Testis (tissue), 2 donors: ENCODE measurements at regions not wholly inside any gene's neighbourhood (a gene's known extent, or its start where the extent isn't known, plus 50 kb on each side); places are given as distances from the start of the nearest gene placed in this dataset.

Source experiments
- DNase-seq: peaks from one replicate; pipeline ENCODE4 v3.0.0-alpha.2; 2019
- H3K27ac ChIP-seq, 2 donors: fragments of 200-600 bp; sonication (generic); one replicate each; pipeline ENCODE4 v1.5.1; 2019
- H3K27me3 ChIP-seq: fragments of 200-600 bp; sonication (generic); one replicate; pipeline ENCODE4 v1.5.1; 2019
- H3K36me3 ChIP-seq: fragments of 200-600 bp; sonication (generic); one replicate; pipeline ENCODE4 v1.5.1; 2017; ENCODE audit warnings: low read depth; ENCODE audit errors: missing control alignments
- H3K4me1 ChIP-seq: fragments of 200-600 bp; sonication (generic); one replicate; pipeline ENCODE4 v1.5.1; 2019
- H3K4me3 ChIP-seq, 2 donors: fragments of 200-600 bp; sonication (generic); one replicate each; pipeline ENCODE4 v1.5.1; 2017 to 2019
- H3K9me3 ChIP-seq: fragments of 200-600 bp; sonication (generic); one replicate; pipeline ENCODE4 v1.5.1; 2017
- POLR2A ChIP-seq: fragments of 450-650 bp; IDR thresholded peaks from one replicate; pipeline ENCODE4 v1.6.1; 2017; ENCODE audit warnings: antibody characterized with exemption, mild to moderate bottlenecking, moderate library complexity
- WGBS, 2 donors: methylation state at CpG; one replicate each; pipeline ENCODE4 v1.1.5; 2018; 5-methylcytosine and 5-hydroxymethylcytosine counted together
- intact Hi-C: fragments of 100-400 bp; cut with DNase I; formaldehyde crosslinking; loops from one replicate; pipeline ENCODE4 v1.15.1; 2023; ENCODE audit warnings: low total_unique reads
- TF ChIP-seq, protein P1 (sequence below), 3 experiments: fragments of 450-650 bp in 2 of 3; fragments of 200-600 bp in 1 of 3; sonication (generic) in 1 of 3; IDR thresholded peaks; one replicate each; pipeline ENCODE4 v1.5.1; 2016 to 2019; ENCODE audit warnings: antibody characterized with exemption in 3 of 3, mild to moderate bottlenecking in 2 of 3, moderate library complexity in 1 of 3

DNA sequence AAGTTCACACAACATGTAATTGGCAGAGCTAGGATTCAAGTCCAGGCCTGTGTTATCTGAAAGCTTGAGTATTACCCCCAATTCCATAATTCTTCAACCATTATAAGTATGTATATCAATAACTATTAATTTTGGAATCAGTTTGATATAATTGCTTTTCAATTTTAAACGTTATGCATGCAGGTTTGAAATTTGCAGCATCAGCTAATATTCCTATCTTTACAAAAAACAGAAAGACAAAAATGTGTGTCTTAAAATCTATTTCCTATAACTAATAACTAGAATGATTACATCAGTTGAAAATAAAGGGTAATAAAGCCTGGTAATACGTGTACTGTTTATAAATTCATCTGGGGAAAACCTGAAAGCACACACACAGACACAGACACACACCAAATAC is 543.3 kb upstream of the PKDCC start:
- no peak for DNase-seq
- no peak for TF ChIP-seq POLR2A
- TF ChIP-seq, protein P1, sequence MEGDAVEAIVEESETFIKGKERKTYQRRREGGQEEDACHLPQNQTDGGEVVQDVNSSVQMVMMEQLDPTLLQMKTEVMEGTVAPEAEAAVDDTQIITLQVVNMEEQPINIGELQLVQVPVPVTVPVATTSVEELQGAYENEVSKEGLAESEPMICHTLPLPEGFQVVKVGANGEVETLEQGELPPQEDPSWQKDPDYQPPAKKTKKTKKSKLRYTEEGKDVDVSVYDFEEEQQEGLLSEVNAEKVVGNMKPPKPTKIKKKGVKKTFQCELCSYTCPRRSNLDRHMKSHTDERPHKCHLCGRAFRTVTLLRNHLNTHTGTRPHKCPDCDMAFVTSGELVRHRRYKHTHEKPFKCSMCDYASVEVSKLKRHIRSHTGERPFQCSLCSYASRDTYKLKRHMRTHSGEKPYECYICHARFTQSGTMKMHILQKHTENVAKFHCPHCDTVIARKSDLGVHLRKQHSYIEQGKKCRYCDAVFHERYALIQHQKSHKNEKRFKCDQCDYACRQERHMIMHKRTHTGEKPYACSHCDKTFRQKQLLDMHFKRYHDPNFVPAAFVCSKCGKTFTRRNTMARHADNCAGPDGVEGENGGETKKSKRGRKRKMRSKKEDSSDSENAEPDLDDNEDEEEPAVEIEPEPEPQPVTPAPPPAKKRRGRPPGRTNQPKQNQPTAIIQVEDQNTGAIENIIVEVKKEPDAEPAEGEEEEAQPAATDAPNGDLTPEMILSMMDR (IDR thresholded peaks at IDR 0.05): no peak
- Histone ChIP-seq H3K36me3 (no peaks in the 10 kb centered on the region), H3K9me3 (no peaks in the 10 kb centered on the region), H3K27me3 (no peaks in the 10 kb centered on the region), H3K4me1 (no peaks in the 10 kb centered on the region), H3K27ac (no peak overlapping the region), H3K4me3 (no peak overlapping the region)
- 87 to 90% methylated on average over 2 of the region's 2 CpGs for WGBS, 2 donors
- intact Hi-C loops: no loop called here

DNA sequence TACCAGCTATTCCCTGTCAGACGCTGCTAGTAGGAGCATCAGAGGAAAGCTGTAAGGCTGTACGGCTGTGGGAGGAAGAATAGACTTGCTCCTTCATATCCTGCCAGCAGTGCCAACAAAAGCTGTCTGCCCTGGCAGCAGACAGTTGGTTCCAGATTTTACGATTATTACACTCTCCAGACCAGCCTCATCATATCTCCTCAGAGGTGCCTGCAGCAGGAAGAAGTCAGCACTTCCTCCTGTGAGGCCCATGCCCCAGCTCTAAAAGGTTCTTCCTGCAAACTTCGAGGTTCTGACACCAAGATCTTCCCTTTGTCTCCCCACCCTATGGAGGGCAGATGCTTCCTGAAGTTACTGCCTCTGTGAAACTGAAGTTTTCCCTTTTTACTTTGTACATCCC is 537.7 kb upstream of the PKDCC start:
- 39 to 55% methylated on average over 4 of the region's 4 CpGs for WGBS, 2 donors

DNA sequence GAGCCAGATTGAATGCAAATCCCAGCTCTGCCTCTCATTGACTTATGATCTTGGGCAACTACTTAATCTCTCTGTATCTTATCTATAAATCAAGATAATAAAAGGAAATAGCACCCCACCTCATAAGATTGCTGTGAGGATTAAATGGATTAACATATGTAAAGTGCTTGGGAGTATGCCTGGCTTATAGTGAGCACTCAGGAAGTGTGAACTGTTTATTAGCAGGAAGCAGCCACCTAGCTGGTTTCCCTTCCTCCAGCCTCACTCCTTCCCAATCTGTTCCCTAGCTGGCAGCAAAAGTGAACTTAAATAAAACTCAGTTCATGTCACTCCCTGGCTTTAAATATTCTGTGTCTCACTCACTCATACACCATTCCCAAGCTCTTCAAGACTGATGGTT is 526.6 kb upstream of the PKDCC start:
- no peaks in the 10 kb centered on the region for H3K4me1 ChIP-seq
- H3K27me3 ChIP-seq: no peaks in the 10 kb centered on the region
- intact Hi-C loops: no loop called here
- TF ChIP-seq, protein P1 (IDR thresholded peaks at IDR 0.05): no peak
- no peak for TF ChIP-seq POLR2A
- H3K4me3 ChIP-seq: no peak overlapping the region
- DNase-seq: no peak
- H3K36me3 ChIP-seq: no peaks in the 10 kb centered on the region
- H3K9me3 ChIP-seq: no peaks in the 10 kb centered on the region
- no peak overlapping the region for H3K27ac ChIP-seq

More for the DNA sequence above, 537.7 kb upstream of the PKDCC start:
- intact Hi-C loops: no loop called here
- H3K27me3 ChIP-seq: no peaks in the 10 kb centered on the region
- H3K9me3 ChIP-seq: no peaks in the 10 kb centered on the region
- H3K36me3 ChIP-seq: no peaks in the 10 kb centered on the region
- no peak for DNase-seq
- H3K4me3 ChIP-seq: no peak overlapping the region
- no peak overlapping the region for H3K27ac ChIP-seq
- H3K4me1 ChIP-seq: no peaks in the 10 kb centered on the region
- TF ChIP-seq POLR2A: no peak
- TF ChIP-seq, protein P1 (IDR thresholded peaks at IDR 0.05): no peak

DNA sequence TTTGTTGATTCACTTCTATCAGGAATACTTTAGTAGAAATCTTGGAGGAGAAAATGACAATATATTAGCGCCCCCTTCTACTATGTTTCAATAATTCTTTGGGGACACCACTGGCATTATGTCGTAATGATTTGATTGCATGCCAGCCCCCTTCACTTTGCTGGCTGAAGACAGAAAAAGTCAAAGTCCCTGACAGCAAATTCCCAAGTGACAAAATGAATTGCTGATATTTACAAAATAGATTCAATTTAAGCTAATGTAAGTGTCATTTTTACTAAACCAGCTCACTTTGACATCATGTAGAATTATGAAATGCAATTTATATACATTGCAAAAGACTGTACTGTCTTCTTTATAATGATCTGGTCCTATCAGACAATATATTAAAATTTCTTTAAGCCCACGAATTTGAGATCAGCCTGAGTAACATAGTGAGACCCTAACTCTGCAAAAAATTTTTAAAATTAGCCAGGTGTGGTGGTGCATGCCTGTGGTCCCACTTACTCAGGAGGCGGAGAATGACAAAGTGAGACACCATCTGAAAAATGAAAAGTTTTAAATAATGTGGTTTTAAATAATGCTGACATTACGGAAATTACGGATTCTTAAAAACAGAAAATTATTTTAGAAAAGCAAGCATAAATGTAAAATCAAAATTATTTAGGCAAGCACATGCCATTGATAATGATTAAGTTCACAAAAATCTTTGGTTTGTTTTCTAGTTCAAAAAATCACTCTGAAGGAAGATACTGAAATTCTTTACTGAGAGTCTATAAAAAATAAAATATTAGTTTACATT is 520.1 kb upstream of the PKDCC start:
- intact Hi-C loops: no loop called here
- H3K27ac ChIP-seq: no peak overlapping the region
- H3K36me3 ChIP-seq: no peaks in the 10 kb centered on the region
- H3K27me3 ChIP-seq: no peaks in the 10 kb centered on the region
- WGBS, 2 donors: 90 to 92% methylated on average over 6 of the region's 6 CpGs
- H3K9me3 ChIP-seq: no peaks in the 10 kb centered on the region
- TF ChIP-seq, protein P1 (IDR thresholded peaks at IDR 0.05): no peak
- TF ChIP-seq POLR2A: no peak
- no peaks in the 10 kb centered on the region for H3K4me1 ChIP-seq
- H3K4me3 ChIP-seq: no peak overlapping the region
- DNase-seq: no peak

DNA sequence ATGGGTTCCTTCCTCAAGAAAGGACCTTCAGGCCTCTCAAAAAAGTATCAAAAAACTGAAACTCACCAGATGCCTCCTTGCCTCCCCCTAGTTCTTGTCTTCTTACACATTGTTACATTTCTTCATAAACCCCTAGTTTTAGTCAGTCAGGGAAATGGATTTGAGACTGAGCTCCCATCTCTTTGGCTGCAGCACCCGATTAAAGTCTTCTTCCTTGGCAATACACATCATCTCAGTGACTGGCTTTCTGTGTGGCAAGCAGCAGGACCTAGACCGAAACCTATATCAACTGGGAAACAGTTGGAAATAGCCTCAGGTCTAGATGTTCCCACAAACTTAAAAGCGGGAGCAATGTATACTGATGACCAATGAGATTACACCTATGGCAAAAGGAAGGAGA is 512.2 kb upstream of the PKDCC start:
- no peaks in the 10 kb centered on the region for H3K27me3 ChIP-seq
- no peaks in the 10 kb centered on the region for H3K36me3 ChIP-seq
- no peak for DNase-seq
- intact Hi-C loops: no loop called here
- H3K27ac ChIP-seq: no peak overlapping the region
- TF ChIP-seq, protein P1 (IDR thresholded peaks at IDR 0.05): no peak
- TF ChIP-seq POLR2A: no peak
- H3K4me1 ChIP-seq: peaks cover 5% of the 10 kb centered on the region
- WGBS, 2 donors: 87 to 91% methylated on average over 3 of the region's 3 CpGs
- H3K9me3 ChIP-seq: no peaks in the 10 kb centered on the region
- H3K4me3 ChIP-seq: no peak overlapping the region
